ENCODE measurements at regions not wholly inside any gene's neighbourhood (a gene's known extent, or its start where the extent isn't known, plus 50 kb on each side); places are given as distances from the start of the nearest gene placed in this dataset.

GRCh38 chr3:154979331-154979730 is 100.8 kb upstream of the MME start:
- H3K79me2 ChIP-seq = no peaks in the 10 kb centered on the region
- H3K4me1 ChIP-seq = no peaks in the 10 kb centered on the region
- H3K27ac ChIP-seq = no peak overlapping the region
- H3K9ac ChIP-seq = no peak overlapping the region
- H2AFZ ChIP-seq = no peak overlapping the region
- TF ChIP-seq CTCF (IDR thresholded peaks at IDR 0.05) = no peak
- no peaks in the 10 kb centered on the region for H3K36me3 ChIP-seq (ENCODE audit: control insufficient read depth, insufficient read depth, low read length)
- H3K9me3 ChIP-seq (ENCODE audit: control insufficient read depth, low read length) = no peaks in the 10 kb centered on the region
- H3K4me3 ChIP-seq (ENCODE audit: low read depth, low read length) = no peak overlapping the region
- H3K27me3 ChIP-seq (ENCODE audit: control insufficient read depth, insufficient read depth, low read length) = no peaks in the 10 kb centered on the region
- no peak overlapping the region for H3K4me2 ChIP-seq (ENCODE audit: low read length)

- no peak for TF ChIP-seq CTCF (IDR thresholded peaks at IDR 0.05)
- Histone ChIP-seq H3K4me3 (ENCODE audit: low read depth, low read length) (no peak overlapping the region), H3K9ac (no peak overlapping the region), H3K4me2 (ENCODE audit: low read length) (no peak overlapping the region), H3K9me3 (ENCODE audit: control insufficient read depth, low read length) (no peaks in the 10 kb centered on the region), H2AFZ (no peak overlapping the region), H3K36me3 (ENCODE audit: control insufficient read depth, insufficient read depth, low read length) (no peaks in the 10 kb centered on the region), H3K79me2 (no peaks in the 10 kb centered on the region), H3K27ac (no peak overlapping the region), H3K27me3 (ENCODE audit: control insufficient read depth, insufficient read depth, low read length) (no peaks in the 10 kb centered on the region), H3K4me1 (no peaks in the 10 kb centered on the region)
Measured at GRCh38 chr3:154977666-154978065, 102.5 kb upstream of the MME start.

DNA sequence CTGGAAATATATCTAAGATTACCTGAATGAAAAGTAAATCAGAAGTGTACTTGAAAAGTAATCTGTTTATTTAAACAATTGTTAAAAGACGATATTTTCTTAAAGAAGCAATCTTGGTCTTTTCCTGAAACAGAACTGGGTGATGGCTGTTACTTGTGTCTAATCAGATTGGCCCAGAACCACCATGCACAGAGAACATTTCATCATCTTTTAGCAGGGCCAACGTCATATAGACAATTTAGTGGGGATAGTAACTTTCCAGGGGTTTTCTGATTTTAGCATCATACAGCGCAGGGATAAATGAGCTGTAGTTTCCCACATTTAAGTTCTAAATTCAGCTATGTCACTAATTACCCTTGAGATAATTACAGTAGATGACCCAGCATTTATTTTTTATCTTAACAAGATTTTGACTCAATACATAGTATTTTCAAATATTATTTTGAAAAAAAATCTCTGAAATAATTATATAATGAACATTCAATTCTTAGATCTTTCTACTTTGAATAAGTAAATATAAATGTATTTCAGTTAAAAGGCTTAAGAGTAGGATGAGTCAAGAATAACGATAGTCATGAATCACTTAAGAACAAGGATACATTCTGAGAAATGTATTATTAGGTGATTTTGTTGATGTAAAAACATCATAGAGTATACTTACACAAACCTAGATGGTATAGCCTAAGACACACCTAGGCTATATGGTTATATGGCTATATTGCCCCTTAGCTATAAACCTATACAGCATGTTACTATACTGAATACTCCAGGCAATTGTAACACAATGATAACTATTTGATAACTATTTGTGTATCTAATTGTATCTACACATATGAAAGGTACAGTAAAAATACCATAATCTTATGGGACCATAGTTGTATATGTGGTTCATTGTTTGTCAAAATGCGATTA is 103.8 kb upstream of the MME start:
- Histone ChIP-seq H3K4me1 (no peaks in the 10 kb centered on the region), H3K27ac (no peak overlapping the region), H3K9ac (no peak overlapping the region), H3K4me3 (ENCODE audit: low read depth, low read length) (no peak overlapping the region), H3K27me3 (ENCODE audit: control insufficient read depth, insufficient read depth, low read length) (no peaks in the 10 kb centered on the region), H2AFZ (no peak overlapping the region), H3K4me2 (ENCODE audit: low read length) (no peak overlapping the region), H3K36me3 (ENCODE audit: control insufficient read depth, insufficient read depth, low read length) (no peaks in the 10 kb centered on the region), H3K9me3 (ENCODE audit: control insufficient read depth, low read length) (no peaks in the 10 kb centered on the region), H3K79me2 (no peaks in the 10 kb centered on the region)
- TF ChIP-seq CTCF (IDR thresholded peaks at IDR 0.05) = no peak

GRCh38 chr3:154973851-154974250 is 106.3 kb upstream of the MME start:
- peak overlapping the region; percentile 5 for H2AFZ ChIP-seq
- no peak overlapping the region for H3K27ac ChIP-seq
- no peak for TF ChIP-seq CTCF (IDR thresholded peaks at IDR 0.05)
- no peak overlapping the region for H3K4me2 ChIP-seq (ENCODE audit: low read length)
- no peaks in the 10 kb centered on the region for H3K27me3 ChIP-seq (ENCODE audit: control insufficient read depth, insufficient read depth, low read length)
- H3K79me2 ChIP-seq = no peaks in the 10 kb centered on the region
- no peak overlapping the region for H3K4me3 ChIP-seq (ENCODE audit: low read depth, low read length)
- H3K9ac ChIP-seq = no peak overlapping the region
- no peaks in the 10 kb centered on the region for H3K4me1 ChIP-seq
- no peaks in the 10 kb centered on the region for H3K36me3 ChIP-seq (ENCODE audit: control insufficient read depth, insufficient read depth, low read length)
- no peaks in the 10 kb centered on the region for H3K9me3 ChIP-seq (ENCODE audit: control insufficient read depth, low read length)

DNA sequence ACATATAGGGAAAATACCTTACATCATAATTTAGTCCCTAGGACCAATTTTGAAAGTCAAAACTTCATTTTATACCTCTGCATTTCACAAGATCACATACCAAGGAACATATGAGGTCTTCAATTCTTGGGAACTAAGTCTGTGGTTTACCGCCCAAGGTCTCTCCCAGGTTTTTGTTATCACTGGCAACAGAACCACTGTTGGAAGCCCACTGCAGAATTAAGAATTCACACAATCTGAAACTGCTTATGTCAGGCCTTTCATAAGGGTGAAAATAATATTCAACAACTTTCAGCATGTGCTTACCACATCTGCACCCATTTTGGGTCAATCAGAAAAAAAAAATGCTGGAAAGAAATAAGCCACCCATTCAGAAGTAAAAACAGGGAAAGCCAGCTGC is 107.2 kb upstream of the MME start:
- no peak overlapping the region for H3K27ac ChIP-seq
- no peaks in the 10 kb centered on the region for H3K27me3 ChIP-seq (ENCODE audit: control insufficient read depth, insufficient read depth, low read length)
- H3K4me2 ChIP-seq (ENCODE audit: low read length) = no peak overlapping the region
- H2AFZ ChIP-seq = no peak overlapping the region
- no peaks in the 10 kb centered on the region for H3K79me2 ChIP-seq
- H3K4me3 ChIP-seq (ENCODE audit: low read depth, low read length) = no peak overlapping the region
- no peaks in the 10 kb centered on the region for H3K36me3 ChIP-seq (ENCODE audit: control insufficient read depth, insufficient read depth, low read length)
- TF ChIP-seq CTCF (IDR thresholded peaks at IDR 0.05) = no peak
- H3K9ac ChIP-seq = no peak overlapping the region
- no peaks in the 10 kb centered on the region for H3K4me1 ChIP-seq
- H3K9me3 ChIP-seq (ENCODE audit: control insufficient read depth, low read length) = no peaks in the 10 kb centered on the region

Data from parathyroid adenoma (tissue), 2 donors.